SK-N-SH (cell line): ENCODE measurements at regions not wholly inside any gene's neighbourhood (a gene's known extent, or its start where the extent isn't known, plus 50 kb on each side); places are given as distances from the start of the nearest gene placed in this dataset.

Source experiments
- CTCF ChIA-PET: fragments of 300-600, 350-600 bp; formaldehyde crosslinking; extraction: SDS; loops from one replicate; lab custom pipeline; 2021; lab: Yijun Ruan, JAX
- POLR2A ChIA-PET: fragments of 350-600 bp; sonication (Branson Sonifier 250); formaldehyde crosslinking; extraction: SDS; loops from one replicate; lab custom pipeline; 2020; ENCODE audit warnings: antibody characterized with exemption, inconsistent platforms; lab: Yijun Ruan, JAX
- DNase-seq: peaks from one replicate; pipeline ENCODE4 v3.0.0; 2012
- H2AFZ ChIP-seq: fragments of 200-600 bp; sonication (generic); 2 replicates; pipeline ENCODE4 v1.8.1; 2016; ENCODE audit warnings: antibody characterized with exemption, mild to moderate bottlenecking, low read depth
- H3F3A ChIP-seq: fragments of 200-600 bp; sonication (generic); replicated peaks from 2 replicates; pipeline ENCODE3; 2016; ENCODE audit warnings: antibody characterized with exemption, mild to moderate bottlenecking; ENCODE audit not compliant: insufficient read depth
- H3K27ac ChIP-seq, 2 experiments: fragments of 200-500 bp in 1 of 2; fragments of 200-600 bp in 1 of 2; sonication (Bioruptor generic) in 1 of 2; sonication (generic), shearing (Covaris generic) in 1 of 2; 2 replicates each; pipeline versions ENCODE4 v1.5.1 to v1.6.1; 2014 to 2016; ENCODE audit warnings: low read depth in 2 of 2, inconsistent platforms in 1 of 2, low read length in 1 of 2, mild to moderate bottlenecking in 1 of 2, mixed read lengths in 1 of 2
- H3K27me3 ChIP-seq: fragments of 200-600 bp; sonication (generic), shearing (Covaris generic); 2 replicates; pipeline ENCODE4 v1.6.1; 2016; ENCODE audit warnings: mixed run types; ENCODE audit not compliant: insufficient read depth
- H3K36me3 ChIP-seq, 2 experiments: fragments of 200-500 bp in 1 of 2; fragments of 200-600 bp in 1 of 2; sonication (Bioruptor generic) in 1 of 2; sonication (generic) in 1 of 2; replicated peaks in 1 of 2; 2 replicates each; pipeline versions ENCODE3 to v1.5.1; 2014 to 2016; ENCODE audit warnings: low read length in 1 of 2, mild to moderate bottlenecking in 1 of 2; ENCODE audit not compliant: insufficient read depth in 2 of 2, control insufficient read depth in 1 of 2
- H3K4me1 ChIP-seq, 2 experiments: fragments of 200-500 bp in 1 of 2; fragments of 200-600 bp in 1 of 2; sonication (Bioruptor generic) in 1 of 2; sonication (generic), shearing (Covaris generic) in 1 of 2; 2 replicates each; pipeline versions ENCODE4 v1.5.1 to v1.6.1; 2014 to 2016; ENCODE audit warnings: low read depth in 1 of 2, low read length in 1 of 2, mixed run types in 1 of 2; ENCODE audit not compliant: insufficient read depth in 2 of 2, control insufficient read depth in 1 of 2
- H3K4me2 ChIP-seq: fragments of 200-600 bp; sonication (generic), shearing (Covaris generic); 2 replicates; pipeline ENCODE4 v1.6.1; 2017; ENCODE audit warnings: mixed run types
- H3K4me3 ChIP-seq, 2 experiments: fragments of 200-500 bp in 1 of 2; fragments of 200-600 bp in 1 of 2; sonication (Bioruptor generic) in 1 of 2; sonication (generic), shearing (Covaris generic) in 1 of 2; 2 replicates each; pipeline versions ENCODE4 v1.5.1 to v1.8.1; 2014 to 2016; ENCODE audit warnings: low read depth in 2 of 2, inconsistent platforms in 1 of 2, low read length in 1 of 2, mild to moderate bottlenecking in 1 of 2, mixed read lengths in 1 of 2, moderate library complexity in 1 of 2
- H3K79me2 ChIP-seq: fragments of 200-600 bp; sonication (generic); 2 replicates; pipeline ENCODE4 v1.8.1; 2017; ENCODE audit warnings: mild to moderate bottlenecking; ENCODE audit not compliant: insufficient read depth
- H3K9ac ChIP-seq: fragments of 200-600 bp; sonication (generic); 2 replicates; pipeline ENCODE4 v1.6.1; 2017; ENCODE audit warnings: mixed run types
- H3K9me2 ChIP-seq: fragments of 200-600 bp; sonication (generic); 2 replicates; pipeline ENCODE4 v1.6.1; 2017; ENCODE audit warnings: mixed run types
- H3K9me3 ChIP-seq: fragments of 200-600 bp; sonication (generic); 2 replicates; pipeline ENCODE4 v1.6.1; 2017; ENCODE audit warnings: mixed run types, mild to moderate bottlenecking, moderate library complexity
- H4K20me1 ChIP-seq: fragments of 200-600 bp; sonication (generic); 2 replicates; pipeline ENCODE4 v1.6.1; 2017; ENCODE audit warnings: mild to moderate bottlenecking, mixed run types; ENCODE audit not compliant: insufficient read depth
- CHD2 ChIP-seq: fragments of 150-350 bp; IDR thresholded peaks from 2 replicates; pipeline ENCODE4 v1.6.1; 2018; ENCODE audit warnings: low read length; ENCODE audit not compliant: partially characterized antibody
- EP300 ChIP-seq, 2 experiments: IDR thresholded peaks; 2 replicates each; pipeline versions ENCODE4 v1.4.0 to v1.6.1; 2012; ENCODE audit warnings: borderline replicate concordance in 1 of 2, low read depth in 1 of 2, low read length in 1 of 2
- FOSL2 ChIP-seq: IDR thresholded peaks from 2 replicates; pipeline ENCODE4 v1.4.0; 2012; ENCODE audit warnings: low read depth, mild to moderate bottlenecking, moderate library complexity, borderline replicate concordance
- JUND ChIP-seq: IDR thresholded peaks from 2 replicates; pipeline ENCODE4 v1.4.0; 2012
- MEF2A ChIP-seq: IDR thresholded peaks from 2 replicates; pipeline ENCODE4 v1.4.0; 2012; ENCODE audit warnings: low read depth, borderline replicate concordance
- MXI1 ChIP-seq: IDR thresholded peaks from 2 replicates; pipeline ENCODE4 v1.6.1; 2012; ENCODE audit warnings: mild to moderate bottlenecking, low read depth, low read length, improper control_type of control experiment
- NRF1 ChIP-seq: IDR thresholded peaks from 2 replicates; pipeline ENCODE4 v1.6.1; 2012; ENCODE audit warnings: low read depth, mild to moderate bottlenecking, low read length
- RAD21 ChIP-seq: IDR thresholded peaks from 2 replicates; pipeline ENCODE4 v1.6.1; 2012; ENCODE audit warnings: mild to moderate bottlenecking, low read length
- SIN3A ChIP-seq: IDR thresholded peaks from 2 replicates; pipeline ENCODE4 v1.6.1; 2012; ENCODE audit warnings: low read depth, mild to moderate bottlenecking, low read length, moderate library complexity, borderline replicate concordance
- YY1 ChIP-seq: IDR thresholded peaks from 2 replicates; pipeline ENCODE4 v1.4.0; 2012; ENCODE audit warnings: low read depth, mild to moderate bottlenecking
- WGBS: methylation state at CpG from one replicate; pipeline ENCODE4 v1.1.6; 2017; ENCODE audit warnings: low lambda C conversion rate; 5-methylcytosine and 5-hydroxymethylcytosine counted together
- TF ChIP-seq, protein P1 (sequence below): fragments of 150-350 bp; IDR thresholded peaks from 2 replicates; pipeline ENCODE4 v1.6.1; 2017; ENCODE audit warnings: antibody characterized with exemption, low read length, low read depth, borderline replicate concordance
- TF ChIP-seq, protein P2 (sequence below): IDR thresholded peaks from 2 replicates; pipeline ENCODE4 v1.6.1; 2012; ENCODE audit warnings: mild to moderate bottlenecking, low read depth, low read length, moderate library complexity
- TF ChIP-seq, protein P3 (sequence below): IDR thresholded peaks from 2 replicates; pipeline ENCODE4 v1.4.0; 2012; ENCODE audit warnings: low read depth
- TF ChIP-seq, protein P4 (sequence below): IDR thresholded peaks from 2 replicates; pipeline ENCODE4; 2012

DNA sequence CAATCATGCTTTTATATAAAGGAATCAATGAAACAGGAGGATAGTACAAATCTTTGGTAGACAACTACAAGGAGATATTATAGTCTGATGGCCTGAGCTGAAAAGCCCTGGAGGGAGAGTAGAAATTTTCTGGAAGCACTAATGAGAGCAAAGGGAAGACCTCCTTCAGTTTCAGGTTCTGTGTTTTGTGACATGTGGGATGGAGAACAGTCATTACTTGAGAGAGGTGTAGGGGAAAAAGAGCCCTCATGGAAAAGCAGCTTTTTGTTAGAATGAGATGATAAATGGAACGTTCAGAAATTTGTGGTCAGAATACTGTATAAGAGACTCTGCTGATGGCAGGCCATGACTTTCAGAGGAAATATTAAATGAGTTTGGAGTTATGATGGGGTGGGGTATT is 360.6 kb upstream of the MEF2C start:
- H3K79me2 ChIP-seq = no peaks in the 10 kb centered on the region
- no peaks in the 10 kb centered on the region for H4K20me1 ChIP-seq
- TF ChIP-seq NRF1 (no peak), MXI1 (no peak), EP300 (IDR thresholded peaks at IDR 0.05; ENCODE audit: borderline replicate concordance in 1 of 2, low read depth in 1 of 2, low read length in 1 of 2) (no peak), JUND (no peak), SIN3A (no peak), FOSL2 (no peak), CHD2 (no peak), RAD21 (no peak), YY1 (no peak), MEF2A (no peak)
- TF ChIP-seq, protein P1, sequence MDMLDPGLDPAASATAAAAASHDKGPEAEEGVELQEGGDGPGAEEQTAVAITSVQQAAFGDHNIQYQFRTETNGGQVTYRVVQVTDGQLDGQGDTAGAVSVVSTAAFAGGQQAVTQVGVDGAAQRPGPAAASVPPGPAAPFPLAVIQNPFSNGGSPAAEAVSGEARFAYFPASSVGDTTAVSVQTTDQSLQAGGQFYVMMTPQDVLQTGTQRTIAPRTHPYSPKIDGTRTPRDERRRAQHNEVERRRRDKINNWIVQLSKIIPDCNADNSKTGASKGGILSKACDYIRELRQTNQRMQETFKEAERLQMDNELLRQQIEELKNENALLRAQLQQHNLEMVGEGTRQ = no peak
- TF ChIP-seq, protein P2, sequence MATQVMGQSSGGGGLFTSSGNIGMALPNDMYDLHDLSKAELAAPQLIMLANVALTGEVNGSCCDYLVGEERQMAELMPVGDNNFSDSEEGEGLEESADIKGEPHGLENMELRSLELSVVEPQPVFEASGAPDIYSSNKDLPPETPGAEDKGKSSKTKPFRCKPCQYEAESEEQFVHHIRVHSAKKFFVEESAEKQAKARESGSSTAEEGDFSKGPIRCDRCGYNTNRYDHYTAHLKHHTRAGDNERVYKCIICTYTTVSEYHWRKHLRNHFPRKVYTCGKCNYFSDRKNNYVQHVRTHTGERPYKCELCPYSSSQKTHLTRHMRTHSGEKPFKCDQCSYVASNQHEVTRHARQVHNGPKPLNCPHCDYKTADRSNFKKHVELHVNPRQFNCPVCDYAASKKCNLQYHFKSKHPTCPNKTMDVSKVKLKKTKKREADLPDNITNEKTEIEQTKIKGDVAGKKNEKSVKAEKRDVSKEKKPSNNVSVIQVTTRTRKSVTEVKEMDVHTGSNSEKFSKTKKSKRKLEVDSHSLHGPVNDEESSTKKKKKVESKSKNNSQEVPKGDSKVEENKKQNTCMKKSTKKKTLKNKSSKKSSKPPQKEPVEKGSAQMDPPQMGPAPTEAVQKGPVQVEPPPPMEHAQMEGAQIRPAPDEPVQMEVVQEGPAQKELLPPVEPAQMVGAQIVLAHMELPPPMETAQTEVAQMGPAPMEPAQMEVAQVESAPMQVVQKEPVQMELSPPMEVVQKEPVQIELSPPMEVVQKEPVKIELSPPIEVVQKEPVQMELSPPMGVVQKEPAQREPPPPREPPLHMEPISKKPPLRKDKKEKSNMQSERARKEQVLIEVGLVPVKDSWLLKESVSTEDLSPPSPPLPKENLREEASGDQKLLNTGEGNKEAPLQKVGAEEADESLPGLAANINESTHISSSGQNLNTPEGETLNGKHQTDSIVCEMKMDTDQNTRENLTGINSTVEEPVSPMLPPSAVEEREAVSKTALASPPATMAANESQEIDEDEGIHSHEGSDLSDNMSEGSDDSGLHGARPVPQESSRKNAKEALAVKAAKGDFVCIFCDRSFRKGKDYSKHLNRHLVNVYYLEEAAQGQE = no peak
- TF ChIP-seq, protein P3, sequence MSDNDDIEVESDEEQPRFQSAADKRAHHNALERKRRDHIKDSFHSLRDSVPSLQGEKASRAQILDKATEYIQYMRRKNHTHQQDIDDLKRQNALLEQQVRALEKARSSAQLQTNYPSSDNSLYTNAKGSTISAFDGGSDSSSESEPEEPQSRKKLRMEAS = no peak
- TF ChIP-seq, protein P4, sequence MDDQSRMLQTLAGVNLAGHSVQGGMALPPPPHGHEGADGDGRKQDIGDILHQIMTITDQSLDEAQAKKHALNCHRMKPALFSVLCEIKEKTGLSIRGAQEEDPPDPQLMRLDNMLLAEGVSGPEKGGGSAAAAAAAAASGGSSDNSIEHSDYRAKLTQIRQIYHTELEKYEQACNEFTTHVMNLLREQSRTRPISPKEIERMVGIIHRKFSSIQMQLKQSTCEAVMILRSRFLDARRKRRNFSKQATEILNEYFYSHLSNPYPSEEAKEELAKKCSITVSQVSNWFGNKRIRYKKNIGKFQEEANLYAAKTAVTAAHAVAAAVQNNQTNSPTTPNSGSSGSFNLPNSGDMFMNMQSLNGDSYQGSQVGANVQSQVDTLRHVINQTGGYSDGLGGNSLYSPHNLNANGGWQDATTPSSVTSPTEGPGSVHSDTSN = no peak
- no peak overlapping the region for H3K4me3 ChIP-seq
- H3K4me2 ChIP-seq = no peak overlapping the region
- CTCF ChIA-PET = no interaction called here
- H3K27ac ChIP-seq = no peak overlapping the region
- no peaks in the 10 kb centered on the region for H3K27me3 ChIP-seq
- H3K9me3 ChIP-seq = no peaks in the 10 kb centered on the region
- POLR2A ChIA-PET = no interaction called here
- H3K4me1 ChIP-seq = no peaks in the 10 kb centered on the region
- WGBS = 26% methylated on average over 1 of the region's 1 CpG
- no peaks in the 10 kb centered on the region for H3K36me3 ChIP-seq
- no peak for DNase-seq
- no peak overlapping the region for H3K9ac ChIP-seq
- no peaks in the 10 kb centered on the region for H3K9me2 ChIP-seq
- no peaks in the 10 kb centered on the region for H3F3A ChIP-seq
- H2AFZ ChIP-seq = no peak overlapping the region
